ENCODE measurements at regions not wholly inside any gene's neighbourhood (a gene's known extent, or its start where the extent isn't known, plus 50 kb on each side); places are given as distances from the start of the nearest gene placed in this dataset.

GRCh38 chr14:22487941-22488340, 101.1 kb downstream of the DAD1 start:
- TF ChIP-seq CTCF (IDR thresholded peaks at IDR 0.05) = no peak
- no peak for TF ChIP-seq POLR2AphosphoS5 (IDR thresholded peaks at IDR 0.05)
